ENCODE measurements at regions not wholly inside any gene's neighbourhood (a gene's known extent, or its start where the extent isn't known, plus 50 kb on each side); places are given as distances from the start of the nearest gene placed in this dataset.

- Histone ChIP-seq H3K9me3 (ENCODE audit: low read length) (peaks cover 83% of the 10 kb centered on the region), H3K36me3 (replicated peaks in 1 of 2; ENCODE audit: control insufficient read depth in 1 of 2, insufficient read depth in 2 of 2, low read length in 2 of 2) (no peaks in the 10 kb centered on the region), H3K27me3 (ENCODE audit: control insufficient read depth in 1 of 2, insufficient read depth in 2 of 2, low read length in 2 of 2) (no peaks in the 10 kb centered on the region), H3K4me3 (replicated peaks in 1 of 3; ENCODE audit: insufficient read depth in 1 of 3, low read depth in 2 of 3, low read length in 3 of 3) (no peak overlapping the region), H3K27ac (ENCODE audit: extremely low read length, insufficient read depth, low read length) (no peak overlapping the region), H3K79me2 (ENCODE audit: insufficient read depth, low read length) (no peaks in the 10 kb centered on the region), H3K4me2 (ENCODE audit: low read depth, low read length) (no peak overlapping the region), H2AFZ (ENCODE audit: low read length) (no peak overlapping the region), H4K20me1 (ENCODE audit: insufficient read depth, low read length) (no peaks in the 10 kb centered on the region), H3K9ac (ENCODE audit: insufficient read depth, low read depth, low read length) (no peak overlapping the region), H3K4me1 (ENCODE audit: insufficient read depth, low read length) (no peaks in the 10 kb centered on the region)
- no TSS peak for BruUV-seq (replicated peaks)
- intact Hi-C loops (cut with micrococcal nuclease; ENCODE audit: unreplicated experiment) (no loop called here), in situ Hi-C loops (cut with HindIII; ENCODE audit: extremely low pct_ligation_motif_present, low pct_unique_long_range_greater_than_20kb) (no loop called here)
- CTCF ChIA-PET (ENCODE audit: low intra/inter-chr PET ratio, low total read pairs) = no interaction called here
- POLR2A ChIA-PET = no interaction called here
- WGBS (ENCODE audit: low lambda C conversion rate) = 0% methylated on average over 1 of the region's 1 CpG
- ATAC-seq (no peak), DNase-seq (ENCODE audit: low spot score) (no peak), FAIRE-seq (no peak)
- TF ChIP-seq MZF1 (CRISPR knock-in tag; IDR thresholded peaks at IDR 0.05; ENCODE audit: borderline replicate concordance) = no peak
- TF ChIP-seq KAT8 (CRISPR knock-in tag; IDR thresholded peaks at IDR 0.05) = no peak
- TF ChIP-seq, protein P1, sequence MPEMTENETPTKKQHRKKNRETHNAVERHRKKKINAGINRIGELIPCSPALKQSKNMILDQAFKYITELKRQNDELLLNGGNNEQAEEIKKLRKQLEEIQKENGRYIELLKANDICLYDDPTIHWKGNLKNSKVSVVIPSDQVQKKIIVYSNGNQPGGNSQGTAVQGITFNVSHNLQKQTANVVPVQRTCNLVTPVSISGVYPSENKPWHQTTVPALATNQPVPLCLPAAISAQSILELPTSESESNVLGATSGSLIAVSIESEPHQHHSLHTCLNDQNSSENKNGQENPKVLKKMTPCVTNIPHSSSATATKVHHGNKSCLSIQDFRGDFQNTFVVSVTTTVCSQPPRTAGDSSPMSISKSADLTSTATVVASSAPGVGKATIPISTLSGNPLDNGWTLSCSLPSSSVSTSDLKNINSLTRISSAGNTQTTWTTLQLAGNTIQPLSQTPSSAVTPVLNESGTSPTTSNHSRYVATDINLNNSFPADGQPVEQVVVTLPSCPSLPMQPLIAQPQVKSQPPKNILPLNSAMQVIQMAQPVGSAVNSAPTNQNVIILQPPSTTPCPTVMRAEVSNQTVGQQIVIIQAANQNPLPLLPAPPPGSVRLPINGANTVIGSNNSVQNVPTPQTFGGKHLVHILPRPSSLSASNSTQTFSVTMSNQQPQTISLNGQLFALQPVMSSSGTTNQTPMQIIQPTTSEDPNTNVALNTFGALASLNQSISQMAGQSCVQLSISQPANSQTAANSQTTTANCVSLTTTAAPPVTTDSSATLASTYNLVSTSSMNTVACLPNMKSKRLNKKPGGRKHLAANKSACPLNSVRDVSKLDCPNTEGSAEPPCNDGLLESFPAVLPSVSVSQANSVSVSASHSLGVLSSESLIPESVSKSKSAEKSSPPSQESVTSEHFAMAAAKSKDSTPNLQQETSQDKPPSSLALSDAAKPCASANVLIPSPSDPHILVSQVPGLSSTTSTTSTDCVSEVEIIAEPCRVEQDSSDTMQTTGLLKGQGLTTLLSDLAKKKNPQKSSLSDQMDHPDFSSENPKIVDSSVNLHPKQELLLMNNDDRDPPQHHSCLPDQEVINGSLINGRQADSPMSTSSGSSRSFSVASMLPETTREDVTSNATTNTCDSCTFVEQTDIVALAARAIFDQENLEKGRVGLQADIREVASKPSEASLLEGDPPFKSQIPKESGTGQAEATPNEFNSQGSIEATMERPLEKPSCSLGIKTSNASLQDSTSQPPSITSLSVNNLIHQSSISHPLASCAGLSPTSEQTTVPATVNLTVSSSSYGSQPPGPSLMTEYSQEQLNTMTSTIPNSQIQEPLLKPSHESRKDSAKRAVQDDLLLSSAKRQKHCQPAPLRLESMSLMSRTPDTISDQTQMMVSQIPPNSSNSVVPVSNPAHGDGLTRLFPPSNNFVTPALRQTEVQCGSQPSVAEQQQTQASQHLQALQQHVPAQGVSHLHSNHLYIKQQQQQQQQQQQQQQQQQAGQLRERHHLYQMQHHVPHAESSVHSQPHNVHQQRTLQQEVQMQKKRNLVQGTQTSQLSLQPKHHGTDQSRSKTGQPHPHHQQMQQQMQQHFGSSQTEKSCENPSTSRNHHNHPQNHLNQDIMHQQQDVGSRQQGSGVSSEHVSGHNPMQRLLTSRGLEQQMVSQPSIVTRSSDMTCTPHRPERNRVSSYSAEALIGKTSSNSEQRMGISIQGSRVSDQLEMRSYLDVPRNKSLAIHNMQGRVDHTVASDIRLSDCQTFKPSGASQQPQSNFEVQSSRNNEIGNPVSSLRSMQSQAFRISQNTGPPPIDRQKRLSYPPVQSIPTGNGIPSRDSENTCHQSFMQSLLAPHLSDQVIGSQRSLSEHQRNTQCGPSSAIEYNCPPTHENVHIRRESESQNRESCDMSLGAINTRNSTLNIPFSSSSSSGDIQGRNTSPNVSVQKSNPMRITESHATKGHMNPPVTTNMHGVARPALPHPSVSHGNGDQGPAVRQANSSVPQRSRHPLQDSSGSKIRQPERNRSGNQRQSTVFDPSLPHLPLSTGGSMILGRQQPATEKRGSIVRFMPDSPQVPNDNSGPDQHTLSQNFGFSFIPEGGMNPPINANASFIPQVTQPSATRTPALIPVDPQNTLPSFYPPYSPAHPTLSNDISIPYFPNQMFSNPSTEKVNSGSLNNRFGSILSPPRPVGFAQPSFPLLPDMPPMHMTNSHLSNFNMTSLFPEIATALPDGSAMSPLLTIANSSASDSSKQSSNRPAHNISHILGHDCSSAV (CRISPR knock-in tag; IDR thresholded peaks at IDR 0.05; ENCODE audit: borderline replicate concordance) = no peak
- no peak for TF ChIP-seq ZSCAN22 (CRISPR knock-in tag; IDR thresholded peaks at IDR 0.05)
- no peak for TF ChIP-seq ZNF543 (CRISPR knock-in tag; IDR thresholded peaks at IDR 0.05)
- no peak for TF ChIP-seq NCOA5 (CRISPR knock-in tag; IDR thresholded peaks at IDR 0.05)
- TF ChIP-seq, protein P2, sequence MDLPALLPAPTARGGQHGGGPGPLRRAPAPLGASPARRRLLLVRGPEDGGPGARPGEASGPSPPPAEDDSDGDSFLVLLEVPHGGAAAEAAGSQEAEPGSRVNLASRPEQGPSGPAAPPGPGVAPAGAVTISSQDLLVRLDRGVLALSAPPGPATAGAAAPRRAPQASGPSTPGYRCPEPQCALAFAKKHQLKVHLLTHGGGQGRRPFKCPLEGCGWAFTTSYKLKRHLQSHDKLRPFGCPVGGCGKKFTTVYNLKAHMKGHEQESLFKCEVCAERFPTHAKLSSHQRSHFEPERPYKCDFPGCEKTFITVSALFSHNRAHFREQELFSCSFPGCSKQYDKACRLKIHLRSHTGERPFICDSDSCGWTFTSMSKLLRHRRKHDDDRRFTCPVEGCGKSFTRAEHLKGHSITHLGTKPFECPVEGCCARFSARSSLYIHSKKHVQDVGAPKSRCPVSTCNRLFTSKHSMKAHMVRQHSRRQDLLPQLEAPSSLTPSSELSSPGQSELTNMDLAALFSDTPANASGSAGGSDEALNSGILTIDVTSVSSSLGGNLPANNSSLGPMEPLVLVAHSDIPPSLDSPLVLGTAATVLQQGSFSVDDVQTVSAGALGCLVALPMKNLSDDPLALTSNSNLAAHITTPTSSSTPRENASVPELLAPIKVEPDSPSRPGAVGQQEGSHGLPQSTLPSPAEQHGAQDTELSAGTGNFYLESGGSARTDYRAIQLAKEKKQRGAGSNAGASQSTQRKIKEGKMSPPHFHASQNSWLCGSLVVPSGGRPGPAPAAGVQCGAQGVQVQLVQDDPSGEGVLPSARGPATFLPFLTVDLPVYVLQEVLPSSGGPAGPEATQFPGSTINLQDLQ (CRISPR knock-in tag; IDR thresholded peaks at IDR 0.05) = no peak
- TF ChIP-seq ARNT2 (CRISPR knock-in tag; IDR thresholded peaks at IDR 0.05; ENCODE audit: low read depth) = no peak
- no peak for TF ChIP-seq KDM2A (CRISPR knock-in tag; IDR thresholded peaks at IDR 0.05; ENCODE audit: borderline replicate concordance, low read depth)
- TF ChIP-seq ZNF609 (CRISPR knock-in tag; IDR thresholded peaks at IDR 0.05; ENCODE audit: borderline replicate concordance) = no peak
Observed at GRCh38 chr3:6578526-6578925, 282.4 kb upstream of the GRM7 start.
